CD4-positive, alpha-beta T cell (primary cell): ENCODE measurements at regions not wholly inside any gene's neighbourhood (a gene's known extent, or its start where the extent isn't known, plus 50 kb on each side); places are given as distances from the start of the nearest gene placed in this dataset.

ENCODE experiments used
- ATAC-seq: fragments of 200-7000 bp; cut with Tn5 transposase; one replicate; pipeline ENCODE4 v1.10.0; 2022; ENCODE audit warnings: mild to moderate bottlenecking; ENCODE audit not compliant: poor library complexity
- CTCF ChIA-PET: fragments of 350-600 bp; sonication (Branson Sonifier 250); formaldehyde crosslinking; loops from one replicate; lab custom pipeline; 2021; ENCODE audit warnings: antibody characterized with exemption, inconsistent platforms; lab: Charles Lee
- POLR2A ChIA-PET: fragments of 350-600 bp; sonication (Branson Sonifier 250); formaldehyde crosslinking; loops from one replicate; lab custom pipeline; 2021; ENCODE audit warnings: antibody characterized with exemption, inconsistent platforms; lab: Charles Lee
- DNase-seq, 14 experiments: peaks; one replicate each; pipeline ENCODE4 v3.0.0-alpha.2; 2013 to 2020; ENCODE audit warnings: mixed read lengths in 2 of 14
- H3K27ac ChIP-seq, 2 donors: one replicate each; pipeline versions ENCODE4 v1.5.1 to v1.7.0; 2013; ENCODE audit warnings: low read length in 2 of 2, low read depth in 1 of 2, mild to moderate bottlenecking in 1 of 2
- H3K27me3 ChIP-seq, 2 experiments: 1 replicate in 1 of 2; 2 replicates in 1 of 2; pipeline versions ENCODE4 v1.6.1 to v1.7.0; 2013; ENCODE audit warnings: low read length in 2 of 2, control low read depth in 1 of 2, mild to moderate bottlenecking in 1 of 2, moderate library complexity in 1 of 2; ENCODE audit not compliant: insufficient read depth in 2 of 2, control insufficient read depth in 1 of 2
- H3K36me3 ChIP-seq: one replicate; pipeline ENCODE4 v1.6.1; 2013; ENCODE audit warnings: low read length, control low read depth; ENCODE audit not compliant: insufficient read depth
- H3K4me1 ChIP-seq: one replicate; pipeline ENCODE4 v1.6.1; 2013; ENCODE audit warnings: low read length, control low read depth; ENCODE audit not compliant: insufficient read depth
- H3K4me3 ChIP-seq: one replicate; pipeline ENCODE4 v1.5.1; 2013; ENCODE audit warnings: mild to moderate bottlenecking, low read length, moderate library complexity
- H3K9me3 ChIP-seq, 2 experiments: 1 replicate in 1 of 2; 2 replicates in 1 of 2; pipeline versions ENCODE4 v1.6.1 to v1.7.0; 2013; ENCODE audit warnings: low read length in 2 of 2, mild to moderate bottlenecking in 2 of 2, control low read depth in 1 of 2, moderate library complexity in 1 of 2; ENCODE audit not compliant: control insufficient read depth in 1 of 2, insufficient read depth in 1 of 2
- H3K27ac Mint-ChIP-seq: one replicate; pipeline ENCODE4 v1.8.0; 2020; ENCODE audit warnings: mixed read lengths
- H3K27me3 Mint-ChIP-seq: one replicate; pipeline ENCODE4 v1.8.0; 2021; ENCODE audit warnings: mixed read lengths
- H3K36me3 Mint-ChIP-seq: one replicate; pipeline ENCODE4 v1.8.0; 2021; ENCODE audit warnings: low read depth, mixed read lengths
- H3K4me1 Mint-ChIP-seq: one replicate; pipeline ENCODE4 v1.8.0; 2021; ENCODE audit warnings: low read depth, mixed read lengths
- H3K4me3 Mint-ChIP-seq: one replicate; pipeline ENCODE4 v1.8.0; 2020; ENCODE audit warnings: mild to moderate bottlenecking, mixed read lengths
- H3K9me3 Mint-ChIP-seq: one replicate; pipeline ENCODE4 v1.8.0; 2020; ENCODE audit warnings: mixed read lengths
- CTCF ChIP-seq: fragments of 200-600 bp; IDR thresholded peaks from one replicate; pipeline ENCODE4 v1.8.0; 2022; ENCODE audit warnings: antibody characterized with exemption, mild to moderate bottlenecking
- intact Hi-C, 2 experiments: fragments of 100-400 bp; cut with DNase I in 1 of 2; cut with micrococcal nuclease in 1 of 2; formaldehyde crosslinking; loops; one replicate each; pipeline versions ENCODE4 v1.15.1 to v1.9.0; 2023 to 2025; cut with DNase I, micrococcal nuclease

GRCh38 chr11:87666730-87667129, 508.5 kb downstream of the RAB38 start:
- ChIA-PET POLR2A (no interaction called here), CTCF (no interaction called here)
- H3K36me3 Mint-ChIP-seq: no peaks in the 10 kb centered on the region
- no peak for TF ChIP-seq CTCF
- peaks cover 4% of the 10 kb centered on the region for H3K9me3 Mint-ChIP-seq
- no peaks in the 10 kb centered on the region for H3K27me3 Mint-ChIP-seq
- no peak overlapping the region for H3K4me3 Mint-ChIP-seq
- H3K36me3 ChIP-seq: no peaks in the 10 kb centered on the region
- H3K27me3 ChIP-seq: no peaks in the 10 kb centered on the region
- no peaks in the 10 kb centered on the region for H3K4me1 ChIP-seq
- no peak for DNase-seq
- H3K4me1 Mint-ChIP-seq: no peaks in the 10 kb centered on the region
- ATAC-seq: no peak
- H3K27ac ChIP-seq: no peak overlapping the region
- H3K9me3 ChIP-seq: no peaks in the 10 kb centered on the region
- H3K27ac Mint-ChIP-seq: no peak overlapping the region
- intact Hi-C loops: no loop called here
- no peak overlapping the region for H3K4me3 ChIP-seq

- no peak overlapping the region for H3K27ac Mint-ChIP-seq
- H3K9me3 ChIP-seq: peaks cover 0 to 4% of the 10 kb centered on the region in 2 experiments
Observed at GRCh38 chr11:87662287-87662686, 513.0 kb downstream of the RAB38 start.

GRCh38 chr11:87660926-87661660, 514.1 kb downstream of the RAB38 start:
- H3K9me3 ChIP-seq: peaks cover 0 to 4% of the 10 kb centered on the region in 2 experiments
- H3K4me1 Mint-ChIP-seq: no peaks in the 10 kb centered on the region
- H3K36me3 ChIP-seq: no peaks in the 10 kb centered on the region
- H3K27ac Mint-ChIP-seq: no peak overlapping the region
- no peaks in the 10 kb centered on the region for H3K36me3 Mint-ChIP-seq
- H3K4me1 ChIP-seq: no peaks in the 10 kb centered on the region
- DNase-seq (no peak), ATAC-seq (no peak)
- H3K27me3 Mint-ChIP-seq: no peaks in the 10 kb centered on the region
- no peaks in the 10 kb centered on the region for H3K9me3 Mint-ChIP-seq
- intact Hi-C loops: no loop called here
- no peak overlapping the region for H3K4me3 Mint-ChIP-seq
- TF ChIP-seq CTCF: no peak
- H3K27me3 ChIP-seq: no peaks in the 10 kb centered on the region
- CTCF ChIA-PET: no interaction called here
- H3K27ac ChIP-seq: no peak overlapping the region
- H3K4me3 ChIP-seq: no peak overlapping the region
- POLR2A ChIA-PET: no interaction called here

More at GRCh38 chr11:87662287-87662686, 513.0 kb downstream of the RAB38 start:
- Mint-ChIP-seq H3K27me3 (no peaks in the 10 kb centered on the region), H3K4me1 (no peaks in the 10 kb centered on the region), H3K4me3 (no peak overlapping the region), H3K9me3 (peaks cover 4% of the 10 kb centered on the region), H3K36me3 (no peaks in the 10 kb centered on the region)
- ChIA-PET CTCF (no interaction called here), POLR2A (no interaction called here)
- Histone ChIP-seq H3K27ac (no peak overlapping the region), H3K4me3 (no peak overlapping the region), H3K36me3 (no peaks in the 10 kb centered on the region), H3K4me1 (no peaks in the 10 kb centered on the region), H3K27me3 (no peaks in the 10 kb centered on the region)
- ATAC-seq: no peak
- no peak for TF ChIP-seq CTCF
- intact Hi-C loops: no loop called here
- no peak for DNase-seq
